HG02973 (cell line): ENCODE measurements at regions not wholly inside any gene's neighbourhood (a gene's known extent, or its start where the extent isn't known, plus 50 kb on each side); places are given as distances from the start of the nearest gene placed in this dataset.
"Not testable (repeated sequence)": the region's sequence is repeated elsewhere in the genome, so short reads cannot be mapped to it uniquely, and the experiment has no call there.

ENCODE experiments used
- ATAC-seq: cut with Tn5 transposase; IDR thresholded peaks from one replicate; pipeline ENCODE4 v1.9.1; 2021; ENCODE audit warnings: moderate library complexity; ENCODE audit not compliant: unreplicated experiment

- ATAC-seq = no peak
These were observed 58.4 kb upstream of the ATP1B1 start for GRCh38 chr1:169048043-169048442.

GRCh38 chr1:169049258-169049938 is 57.1 kb upstream of the ATP1B1 start:
- no peak for ATAC-seq

GRCh38 chr1:169051171-169051570 is 55.3 kb upstream of the ATP1B1 start:
- no peak for ATAC-seq

GRCh38 chr1:169052171-169052570 is 54.3 kb upstream of the ATP1B1 start:
- ATAC-seq = not testable (repeated sequence)

- ATAC-seq = no peak
These were observed 53.8 kb upstream of the ATP1B1 start for GRCh38 chr1:169052727-169053126.

- no peak for ATAC-seq
These were observed 53.3 kb upstream of the ATP1B1 start for GRCh38 chr1:169053196-169053595.
